Right ventricle myocardium inferior (tissue), 1 donor: ENCODE measurements at regions not wholly inside any gene's neighbourhood (a gene's known extent, or its start where the extent isn't known, plus 50 kb on each side); places are given as distances from the start of the nearest gene placed in this dataset.

Source experiments
- ATAC-seq: fragments of 200-7000 bp; cut with Tn5 transposase; one replicate; pipeline ENCODE4 v1.9.1; 2020; ENCODE audit warnings: mild to moderate bottlenecking, moderate library complexity
- DNase-seq: peaks from one replicate; pipeline ENCODE4 v3.0.0; 2021; ENCODE audit errors: missing footprints
- intact Hi-C: fragments of 100-400 bp; cut with DNase I; formaldehyde crosslinking; loops from one replicate; pipeline ENCODE4 v1.11.0; 2022
- donor health status: DM: no; HTN: yes; CAD: no; lungs with severe emphysema.

GRCh38 chr20:59376109-59376841, 75.9 kb downstream of the EDN3 start:
- intact Hi-C loops, result no loop called here
- no peak for ATAC-seq

DNA sequence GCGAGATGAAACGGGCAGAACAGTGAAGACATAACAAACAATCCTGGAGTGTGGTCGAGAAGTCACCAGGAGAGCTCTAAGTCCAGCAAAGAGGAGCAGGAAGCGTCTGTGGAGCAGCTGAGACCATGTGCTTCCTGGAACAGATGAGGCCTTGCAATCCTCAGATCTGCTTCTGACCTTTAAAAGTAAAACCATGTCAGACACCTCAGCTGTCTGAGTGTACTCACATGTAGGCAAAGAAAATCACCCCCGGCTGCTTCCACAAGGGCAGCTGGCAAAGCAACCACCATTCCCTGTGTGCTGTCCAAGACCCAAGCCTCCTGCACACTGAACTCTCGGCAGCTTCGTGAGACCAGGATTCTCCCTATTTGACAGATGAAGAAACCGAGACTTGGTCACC, 76.6 kb downstream of the EDN3 start:
- intact Hi-C loops, result no loop called here
- DNase-seq (no peak), ATAC-seq (no peak)

More at GRCh38 chr20:59376109-59376841, 75.9 kb downstream of the EDN3 start:
- DNase-seq, result no peak

DNA sequence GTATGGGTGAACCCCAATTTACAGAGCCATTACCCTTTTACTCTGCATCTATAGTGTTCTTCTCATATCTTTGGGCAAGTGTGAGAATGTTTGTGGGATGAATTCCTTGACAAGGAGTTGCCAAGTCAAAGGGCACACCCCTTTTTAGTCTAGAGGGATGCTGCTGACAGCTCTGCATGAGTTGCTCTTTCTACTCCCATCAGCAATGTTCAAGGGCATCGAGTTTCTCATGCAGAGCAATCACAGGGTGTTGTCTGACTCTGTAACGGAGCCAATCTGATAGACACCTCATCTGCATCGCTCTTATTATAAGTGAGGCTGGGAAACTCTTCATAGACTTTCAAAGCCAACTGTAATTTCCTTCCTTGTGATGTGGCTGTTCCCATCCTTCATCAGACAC, 77.4 kb downstream of the EDN3 start:
- no peak for DNase-seq
- no peak for ATAC-seq
- intact Hi-C loops, result no loop called here

- DNase-seq, result no peak
- intact Hi-C loops, result no loop called here
- ATAC-seq, result no peak
Observed at GRCh38 chr20:59378396-59378795, 78.0 kb downstream of the EDN3 start.

DNA sequence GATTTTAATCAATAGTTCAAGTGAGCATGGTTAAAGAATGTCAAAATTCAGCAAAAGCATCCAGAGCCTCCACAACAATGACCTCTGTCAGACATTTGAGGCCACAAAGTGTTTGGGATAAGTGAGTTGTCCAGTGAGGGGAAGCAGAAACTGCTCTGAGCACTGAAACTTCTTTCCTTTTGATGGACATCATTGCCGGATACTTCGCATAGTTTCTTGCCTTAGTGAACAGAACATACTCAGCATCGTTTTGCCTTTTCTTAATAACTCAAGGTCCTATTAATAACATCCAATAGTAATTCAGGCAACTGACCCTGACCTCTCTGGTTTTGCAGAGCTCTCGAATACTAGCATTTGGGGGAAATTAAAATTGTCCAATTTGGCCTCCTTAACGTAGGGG, 78.6 kb downstream of the EDN3 start:
- intact Hi-C loops, result no loop called here
- ATAC-seq (no peak), DNase-seq (no peak)

GRCh38 chr20:59381689-59382088, 81.3 kb downstream of the EDN3 start:
- intact Hi-C loops, result no loop called here
- ATAC-seq (no peak), DNase-seq (no peak)

DNA sequence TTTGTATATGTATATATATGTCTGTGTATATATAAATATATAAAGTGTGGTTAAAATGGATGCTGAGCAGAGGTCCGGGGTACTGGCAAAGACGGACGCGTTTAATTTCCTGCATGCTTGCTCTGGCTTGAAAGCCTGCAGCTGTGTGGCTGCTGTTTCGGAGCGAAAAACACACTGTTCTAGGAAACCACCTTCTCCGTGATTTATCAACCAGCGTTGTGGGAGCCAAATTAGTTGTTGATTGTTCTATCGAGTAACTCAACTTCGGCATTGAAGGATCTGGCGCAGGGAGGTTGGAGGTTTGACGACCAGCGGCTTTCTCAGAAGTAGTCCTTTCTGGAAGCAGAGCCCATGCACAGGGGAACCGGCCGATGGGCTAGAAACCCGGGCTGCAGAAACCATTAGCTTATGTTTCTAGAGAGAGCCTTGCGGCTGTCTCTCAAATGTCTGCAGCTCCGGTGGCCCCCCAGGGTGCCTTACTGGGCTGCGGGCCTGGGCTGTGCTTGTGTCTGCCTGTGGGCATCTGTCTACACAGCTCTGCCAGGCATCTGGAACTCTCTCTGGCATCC, 81.8 kb downstream of the EDN3 start:
- DNase-seq (no peak), ATAC-seq (no peak)
- intact Hi-C loops, result no loop called here

DNA sequence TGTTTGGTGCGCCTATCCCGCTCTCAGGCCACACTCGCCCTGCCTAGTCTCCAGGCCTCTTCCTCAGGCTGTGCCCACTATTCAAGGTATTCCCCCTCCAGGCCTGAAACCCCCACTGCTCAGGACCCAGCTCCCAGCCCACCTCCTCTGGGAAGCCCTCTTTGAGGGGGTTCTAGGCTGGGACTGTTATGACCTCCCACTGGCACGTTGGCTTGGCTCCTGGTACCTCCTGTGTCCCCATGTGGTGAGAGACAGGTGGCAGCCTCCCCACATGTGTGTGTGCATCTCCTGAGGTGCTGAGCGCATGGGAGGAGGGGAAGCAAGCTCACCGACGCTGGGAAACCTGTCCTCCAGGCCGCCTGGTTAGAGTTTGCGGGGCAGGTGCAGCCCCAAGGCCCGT, 82.5 kb downstream of the EDN3 start:
- DNase-seq (no peak), ATAC-seq (no peak)
- intact Hi-C loops, result no loop called here

GRCh38 chr20:59385038-59385437, 84.6 kb downstream of the EDN3 start:
- ATAC-seq (no peak), DNase-seq (no peak)
- intact Hi-C loops, result no loop called here

- intact Hi-C loops, result no loop called here
- DNase-seq (no peak), ATAC-seq (no peak)
Observed at GRCh38 chr20:59385480-59385879, 85.1 kb downstream of the EDN3 start.

DNA sequence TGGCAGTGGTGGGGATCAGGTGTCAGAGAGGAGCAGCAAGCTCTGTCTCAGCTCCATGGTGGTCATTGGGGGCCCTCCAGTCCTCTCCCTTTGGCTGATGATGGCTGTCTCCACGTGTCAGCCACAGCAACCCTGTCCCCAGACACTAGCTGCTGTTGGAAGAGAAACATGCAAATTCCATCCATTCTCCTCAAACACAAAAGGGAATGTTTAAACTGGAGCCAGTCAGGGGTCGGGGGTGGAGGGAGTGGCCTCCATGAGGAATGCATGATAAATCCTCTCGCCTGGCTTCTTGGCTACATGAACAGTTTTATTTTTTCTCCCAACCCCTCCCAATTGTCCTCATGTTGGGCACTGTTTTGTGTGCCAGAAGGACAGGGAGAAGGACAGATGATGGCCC, 86.4 kb downstream of the EDN3 start:
- intact Hi-C loops, result no loop called here
- ATAC-seq (no peak), DNase-seq (no peak)

DNA sequence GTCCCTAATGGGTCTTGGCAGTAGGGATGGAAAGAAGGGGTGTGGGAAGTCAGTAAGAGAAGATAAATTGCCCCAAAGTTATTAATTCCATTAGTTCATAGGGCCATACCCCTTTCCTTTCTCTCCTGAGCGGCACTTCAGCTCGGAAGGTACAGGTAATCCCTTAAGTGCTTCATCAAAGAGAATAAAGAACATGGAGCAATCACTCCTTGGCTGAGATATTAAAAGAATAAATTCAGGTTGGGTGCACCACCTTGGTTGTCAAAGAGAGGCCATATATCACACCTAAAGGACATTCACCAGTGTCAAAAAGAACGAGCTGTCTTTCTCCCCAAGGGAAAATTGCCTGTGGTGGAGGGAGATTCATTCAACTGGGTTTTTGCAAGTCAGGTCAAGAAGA, 87.5 kb downstream of the EDN3 start:
- no peak for DNase-seq
- intact Hi-C loops, result no loop called here
- ATAC-seq, result no peak

DNA sequence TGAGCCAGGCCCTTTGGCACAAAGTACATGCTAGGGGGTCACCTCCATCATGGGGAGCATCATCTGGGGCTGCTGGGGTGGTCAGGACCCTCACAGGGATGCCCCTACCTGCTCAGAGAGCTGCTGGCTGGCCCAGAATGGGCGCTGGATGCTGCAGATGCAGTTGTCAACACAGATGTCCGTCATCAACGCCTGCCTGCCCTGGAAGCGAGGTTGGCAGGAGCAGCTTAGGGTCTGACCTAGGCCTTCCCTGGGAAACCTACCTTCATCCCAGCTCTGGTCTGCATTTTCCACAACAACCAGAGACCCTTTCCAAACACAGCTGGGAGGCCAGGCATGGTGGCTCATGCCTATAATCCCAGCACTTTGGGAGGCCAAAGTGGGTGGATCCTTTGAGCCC, 88.0 kb downstream of the EDN3 start:
- intact Hi-C loops, result no loop called here
- no peak for ATAC-seq
- no peak for DNase-seq

DNA sequence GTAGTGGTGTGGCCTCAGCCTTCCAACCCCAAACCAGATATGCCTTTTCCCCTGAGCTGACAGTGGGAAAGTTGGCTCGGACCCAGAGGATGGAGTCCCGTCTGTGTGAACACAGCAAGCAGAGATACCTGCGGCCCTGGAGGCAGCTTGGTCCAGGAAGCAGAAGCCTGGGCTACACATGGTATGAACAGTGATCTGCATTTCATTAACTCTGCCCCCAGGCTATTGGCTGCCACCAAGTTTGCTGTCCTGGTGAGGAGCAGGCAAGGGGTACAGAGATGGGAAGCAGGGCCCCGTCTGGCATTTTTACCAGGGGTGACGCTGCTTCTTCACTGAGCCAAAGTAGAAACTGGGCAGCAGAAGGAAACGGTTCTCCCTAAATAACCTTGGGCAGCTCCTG, 90.0 kb downstream of the EDN3 start:
- no peak for ATAC-seq
- no peak for DNase-seq
- intact Hi-C loops, result no loop called here

GRCh38 chr20:59391975-59392374, 91.6 kb downstream of the EDN3 start:
- ATAC-seq (no peak), DNase-seq (no peak)
- intact Hi-C loops, result no loop called here

- no peak for ATAC-seq
- intact Hi-C loops, result no loop called here
- DNase-seq, result no peak
Observed at GRCh38 chr20:59392736-59393135, 92.3 kb downstream of the EDN3 start.

DNA sequence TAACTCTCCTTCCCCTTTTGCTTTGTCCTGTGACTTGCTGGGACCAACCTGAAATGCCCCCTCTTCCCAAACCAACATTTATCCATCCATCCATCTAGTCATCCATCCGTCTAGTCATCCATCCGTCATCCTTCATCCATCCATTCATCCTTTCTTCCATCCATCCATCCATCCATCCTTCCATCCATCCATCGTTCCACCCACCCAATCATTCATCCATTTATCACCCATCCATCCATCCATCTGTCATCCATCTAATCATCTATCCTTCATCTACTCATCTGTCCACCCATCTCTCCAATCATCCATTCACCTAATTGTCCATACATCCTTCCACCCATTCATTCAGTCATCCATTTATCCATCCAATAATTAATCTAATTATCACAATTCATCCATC, 92.7 kb downstream of the EDN3 start:
- ATAC-seq (no peak), DNase-seq (no peak)
- intact Hi-C loops, result no loop called here

GRCh38 chr20:59395729-59396128, 95.3 kb downstream of the EDN3 start:
- ATAC-seq (no peak), DNase-seq (no peak)
- intact Hi-C loops, result no loop called here

GRCh38 chr20:59398537-59399205, 98.3 kb downstream of the EDN3 start:
- intact Hi-C loops, result no loop called here
- ATAC-seq, result no peak
- DNase-seq, result no peak

- intact Hi-C loops, result loop anchor here (10.0 kb wide), 1 partner anchor 315 kb away; no protein-coding TSS in a partner anchor
- DNase-seq (no peak), ATAC-seq (no peak)
Observed at GRCh38 chr20:59399426-59400099, 99.2 kb downstream of the EDN3 start.
